ENCODE measurements at regions not wholly inside any gene's neighbourhood (a gene's known extent, or its start where the extent isn't known, plus 50 kb on each side); places are given as distances from the start of the nearest gene placed in this dataset.

GRCh38 chr5:125261505-125262250, 515.2 kb upstream of the ZNF608 start:
- DNase-seq, result no peak

GRCh38 chr5:125262782-125263181, 516.3 kb upstream of the ZNF608 start:
- DNase-seq, result peak; percentile 73

- DNase-seq, result peak; percentile 17
Measured at GRCh38 chr5:125263356-125263755, 516.9 kb upstream of the ZNF608 start.

- no peak for DNase-seq
Measured at GRCh38 chr5:125266106-125266505, 519.7 kb upstream of the ZNF608 start.

GRCh38 chr5:125267636-125268248, 521.3 kb upstream of the ZNF608 start:
- DNase-seq, result no peak

- DNase-seq, result no peak
Measured at GRCh38 chr5:125269926-125270325, 523.5 kb upstream of the ZNF608 start.

- no peak for DNase-seq
Measured at GRCh38 chr5:125272357-125272756, 525.9 kb upstream of the ZNF608 start.

- DNase-seq, result peak; percentile 13
Measured at GRCh38 chr5:125274211-125274610, 527.8 kb upstream of the ZNF608 start.

GRCh38 chr5:125274938-125275724, 528.7 kb upstream of the ZNF608 start:
- DNase-seq, result no peak

- DNase-seq, result no peak
Measured at GRCh38 chr5:125275725-125276090, 529.3 kb upstream of the ZNF608 start.

- DNase-seq, result no peak
Measured at GRCh38 chr5:125276096-125276495, 529.7 kb upstream of the ZNF608 start.

GRCh38 chr5:125277494-125278154, 531.2 kb upstream of the ZNF608 start:
- peak; percentile 90 for DNase-seq

- DNase-seq, result no peak
Measured at GRCh38 chr5:125278711-125279110, 532.3 kb upstream of the ZNF608 start.

GRCh38 chr5:125281667-125282066, 535.2 kb upstream of the ZNF608 start:
- no peak for DNase-seq

GRCh38 chr5:125283372-125283771, 536.9 kb upstream of the ZNF608 start:
- DNase-seq, result no peak

GRCh38 chr5:125286271-125286670, 539.8 kb upstream of the ZNF608 start:
- no peak for DNase-seq

- no peak for DNase-seq
Measured at GRCh38 chr5:125289606-125290005, 543.2 kb upstream of the ZNF608 start.

- no peak for DNase-seq
Measured at GRCh38 chr5:125290935-125291334, 544.5 kb upstream of the ZNF608 start.

- DNase-seq, result no peak
Measured at GRCh38 chr5:125291447-125291846, 545.0 kb upstream of the ZNF608 start.

GRCh38 chr5:125293223-125293622, 546.8 kb upstream of the ZNF608 start:
- DNase-seq, result no peak

- DNase-seq, result no peak
Measured at GRCh38 chr5:125293726-125294125, 547.3 kb upstream of the ZNF608 start.

- no peak for DNase-seq
Measured at GRCh38 chr5:125294844-125295243, 548.4 kb upstream of the ZNF608 start.

GRCh38 chr5:125295405-125295872, 549.0 kb upstream of the ZNF608 start:
- DNase-seq, result peak; percentile 54
